IMR-90 (cell line): ENCODE measurements at regions not wholly inside any gene's neighbourhood (a gene's known extent, or its start where the extent isn't known, plus 50 kb on each side); places are given as distances from the start of the nearest gene placed in this dataset.

Experiments used
- ATAC-seq: fragments of 200-7000 bp; cut with Tn5 transposase; 2 replicates; pipeline ENCODE4 v1.9.1; 2020; ENCODE audit warnings: low read depth, mild to moderate bottlenecking, moderate library complexity
- BruUV-seq: library from RNA; stranded (reverse); fragments of 400-500 nt; replicated peaks from 2 replicates; lab custom pipeline; 2021; lab: Mats Ljungman, UMichigan
- CTCF ChIA-PET: fragments of 300-600 bp; formaldehyde crosslinking; extraction: SDS; loops from one replicate; lab custom pipeline; 2021; ENCODE audit warnings: antibody characterized with exemption; lab: Yijun Ruan, JAX
- POLR2A ChIA-PET: fragments of 300-600 bp; sonication (Branson Sonifier 250); formaldehyde crosslinking; loops from one replicate; lab custom pipeline; 2022; ENCODE audit warnings: antibody characterized with exemption; ENCODE audit not compliant: unreplicated experiment; lab: Charles Lee
- DNase-seq: peaks from one replicate; pipeline ENCODE4 v3.0.0; 2013
- H2AFZ ChIP-seq: replicated peaks from 2 replicates; pipeline ENCODE3; 2013; ENCODE audit warnings: low read length, mild to moderate bottlenecking; ENCODE audit not compliant: poor library complexity
- H2AK5ac ChIP-seq: 2 replicates; pipeline ENCODE4 v1.6.1; 2013; ENCODE audit warnings: low read depth, low read length, inconsistent platforms
- H2AK9ac ChIP-seq: replicated peaks from 2 replicates; pipeline ENCODE3; 2013; ENCODE audit warnings: mild to moderate bottlenecking, low read depth, low read length, moderate library complexity; ENCODE audit not compliant: poor library complexity
- H2BK120ac ChIP-seq: 2 replicates; pipeline ENCODE4 v1.6.1; 2013; ENCODE audit warnings: low read depth, low read length, inconsistent platforms
- H2BK15ac ChIP-seq: 3 replicates; pipeline ENCODE4 v1.6.1; 2013; ENCODE audit warnings: low read depth, low read length, inconsistent platforms
- H2BK20ac ChIP-seq: 2 replicates; pipeline ENCODE4 v1.6.1; 2013; ENCODE audit warnings: low read depth, mild to moderate bottlenecking, inconsistent platforms, low read length, moderate library complexity
- H2BK5ac ChIP-seq: 2 replicates; pipeline ENCODE4 v1.6.1; 2013; ENCODE audit warnings: mild to moderate bottlenecking, low read depth, low read length, inconsistent platforms; ENCODE audit not compliant: poor library complexity, severe bottlenecking
- H3K14ac ChIP-seq: replicated peaks from 2 replicates; pipeline ENCODE4 v1.6.1; 2013; ENCODE audit warnings: low read depth, low read length, inconsistent platforms
- H3K18ac ChIP-seq: 2 replicates; pipeline ENCODE4 v1.6.1; 2013; ENCODE audit warnings: low read depth, low read length, control low read depth
- H3K23ac ChIP-seq: 2 replicates; pipeline ENCODE4 v1.6.1; 2013; ENCODE audit warnings: low read depth, low read length, inconsistent platforms
- H3K27ac ChIP-seq: 2 replicates; pipeline ENCODE4 v1.5.1; 2013; ENCODE audit warnings: mild to moderate bottlenecking, control low read depth, low read length; ENCODE audit not compliant: insufficient read depth
- H3K27me3 ChIP-seq: 2 replicates; pipeline ENCODE4 v1.6.1; 2013; ENCODE audit warnings: low read length; ENCODE audit not compliant: control insufficient read depth, insufficient read depth
- H3K36me3 ChIP-seq: 2 replicates; pipeline ENCODE4 v1.6.1; 2013; ENCODE audit warnings: low read length, mixed read lengths; ENCODE audit not compliant: control insufficient read depth, insufficient read depth
- H3K4ac ChIP-seq: 2 replicates; pipeline ENCODE4 v1.6.1; 2013; ENCODE audit warnings: low read depth, low read length, inconsistent platforms
- H3K4me1 ChIP-seq: 2 replicates; pipeline ENCODE4 v1.6.1; 2013; ENCODE audit warnings: low read length, mixed read lengths; ENCODE audit not compliant: control insufficient read depth, insufficient read depth
- H3K4me2 ChIP-seq: 2 replicates; pipeline ENCODE4 v1.6.1; 2013; ENCODE audit warnings: low read depth, mild to moderate bottlenecking, control low read depth, low read length, moderate library complexity
- H3K4me3 ChIP-seq: 2 replicates; pipeline ENCODE4 v1.5.1; 2013; ENCODE audit warnings: low read depth, mild to moderate bottlenecking, control low read depth, low read length, moderate library complexity; ENCODE audit not compliant: insufficient read depth
- H3K56ac ChIP-seq: 2 replicates; pipeline ENCODE4 v1.6.1; 2013; ENCODE audit warnings: low read length, inconsistent platforms; ENCODE audit not compliant: insufficient read depth; ENCODE audit errors: extremely low read depth
- H3K79me1 ChIP-seq, 2 experiments: 2 replicates each; pipeline ENCODE4 v1.6.1; 2013; ENCODE audit warnings: low read length in 2 of 2, inconsistent platforms in 1 of 2, low read depth in 1 of 2
- H3K9ac ChIP-seq: 2 replicates; pipeline ENCODE4 v1.6.1; 2013; ENCODE audit warnings: low read depth, low read length, control low read depth
- H3K9me1 ChIP-seq: 2 replicates; pipeline ENCODE4 v1.6.1; 2013; ENCODE audit warnings: low read length, inconsistent platforms; ENCODE audit not compliant: insufficient read depth
- H3K9me3 ChIP-seq: 2 replicates; pipeline ENCODE4 v1.6.1; 2013; ENCODE audit warnings: low read length; ENCODE audit not compliant: control insufficient read depth, insufficient read depth
- H4K20me1 ChIP-seq: 2 replicates; pipeline ENCODE4 v1.6.1; 2013; ENCODE audit warnings: low read length, inconsistent platforms; ENCODE audit not compliant: insufficient read depth
- H4K5ac ChIP-seq: 2 replicates; pipeline ENCODE4 v1.6.1; 2013; ENCODE audit warnings: mild to moderate bottlenecking, low read depth, low read length, control low read depth
- H4K8ac ChIP-seq, 2 experiments: 2 replicates each; pipeline ENCODE4 v1.6.1; 2013; ENCODE audit warnings: low read depth in 2 of 2, low read length in 2 of 2, control low read depth in 1 of 2, inconsistent platforms in 1 of 2
- H4K91ac ChIP-seq: 2 replicates; pipeline ENCODE4 v1.6.1; 2013; ENCODE audit warnings: low read depth, low read length, inconsistent platforms; ENCODE audit not compliant: insufficient read depth
- BHLHE40 ChIP-seq: fragments of 150-350 bp; IDR thresholded peaks from 2 replicates; pipeline ENCODE4 v1.6.1; 2016; ENCODE audit warnings: mild to moderate bottlenecking, low read depth, low read length
- CEBPB ChIP-seq: IDR thresholded peaks from 2 replicates; pipeline ENCODE4 v1.6.1; 2012; ENCODE audit warnings: low read depth, low read length, improper control_type of control experiment
- CHD1 ChIP-seq: IDR thresholded peaks from 2 replicates; pipeline ENCODE4 v1.6.1; 2012; ENCODE audit warnings: low read depth, low read length, improper control_type of control experiment
- CTCF ChIP-seq: conservative IDR thresholded peaks from 2 replicates; pipeline ENCODE4 v1.5.1; 2012; ENCODE audit warnings: mild to moderate bottlenecking, low read depth, low read length, improper control_type of control experiment
- ELK1 ChIP-seq: fragments of 150-350 bp; IDR thresholded peaks from 2 replicates; pipeline ENCODE4 v1.6.1; 2016; ENCODE audit warnings: low read depth, mild to moderate bottlenecking, low read length, moderate library complexity, borderline replicate concordance
- FOS ChIP-seq: fragments of 150-350 bp; IDR thresholded peaks from 2 replicates; pipeline ENCODE4 v1.6.1; 2016; ENCODE audit warnings: low read depth, low read length
- MAFK ChIP-seq: IDR thresholded peaks from 2 replicates; pipeline ENCODE4 v1.6.1; 2012; ENCODE audit warnings: low read depth, low read length, improper control_type of control experiment
- MAZ ChIP-seq: IDR thresholded peaks from 2 replicates; pipeline ENCODE4 v1.6.1; 2012; ENCODE audit warnings: low read depth, mild to moderate bottlenecking, low read length, improper control_type of control experiment, moderate library complexity, borderline replicate concordance
- MXI1 ChIP-seq: IDR thresholded peaks from 2 replicates; pipeline ENCODE4 v1.6.1; 2012; ENCODE audit warnings: low read depth, mild to moderate bottlenecking, low read length, moderate library complexity, borderline replicate concordance
- NFE2L2 ChIP-seq: fragments of 150-350 bp; IDR thresholded peaks from 2 replicates; pipeline ENCODE4 v1.6.1; 2016; ENCODE audit warnings: low read depth, mild to moderate bottlenecking, low read length
- POLR2A ChIP-seq: IDR thresholded peaks from 2 replicates; pipeline ENCODE4 v1.6.1; 2012; ENCODE audit warnings: mild to moderate bottlenecking, low read depth, low read length
- RAD21 ChIP-seq: IDR thresholded peaks from 2 replicates; pipeline ENCODE4 v1.6.1; 2012; ENCODE audit warnings: low read length, improper control_type of control experiment
- RCOR1 ChIP-seq: IDR thresholded peaks from 2 replicates; pipeline ENCODE4 v1.6.1; 2012; ENCODE audit warnings: mild to moderate bottlenecking, low read length, improper control_type of control experiment; ENCODE audit not compliant: insufficient replicate concordance
- RFX5 ChIP-seq: IDR thresholded peaks from 2 replicates; pipeline ENCODE4 v1.8.0; 2012; ENCODE audit warnings: low read depth, mild to moderate bottlenecking, low read length, moderate library complexity
- SMC3 ChIP-seq: fragments of 150-350 bp; IDR thresholded peaks from 2 replicates; pipeline ENCODE4 v1.6.1; 2016; ENCODE audit warnings: low read depth, mild to moderate bottlenecking, antibody characterized with exemption, low read length, moderate library complexity
- USF2 ChIP-seq: fragments of 150-350 bp; IDR thresholded peaks from 2 replicates; pipeline ENCODE4 v1.6.1; 2017; ENCODE audit warnings: mild to moderate bottlenecking, antibody characterized with exemption, low read length, low read depth
- WGBS, 2 experiments: methylation state at CpG; one replicate each; pipeline versions ENCODE4 v1.1.5 to v1.1.7; 2013; ENCODE audit warnings: missing lambda C conversion rate in 2 of 2; ENCODE audit not compliant: insufficient read length in 1 of 2; ENCODE audit errors: extremely low coverage in 2 of 2; 5-methylcytosine and 5-hydroxymethylcytosine counted together
- dilution Hi-C: fragments of 300-500 bp; cut with HindIII; formaldehyde crosslinking; loops from one replicate; pipeline ENCODE4 v1.14.3; 2018; ENCODE audit warnings: low sequenced_read_pairs; ENCODE audit not compliant: unreplicated experiment
- in situ Hi-C: fragments of 300-500 bp; cut with MboI; formaldehyde crosslinking; loops from 3 replicates; pipeline ENCODE4 v1.14.3; 2019; ENCODE audit warnings: low sequenced_read_pairs, inconsistent platforms, mixed read lengths
- intact Hi-C: fragments of 100-400 bp; cut with micrococcal nuclease; formaldehyde crosslinking; loops from 2 replicates; pipeline ENCODE4 v1.10.0; 2022

- CTCF ChIA-PET: no interaction called here
- no peak for ATAC-seq
These were observed 1430.0 kb downstream of the ARAP2 start for GRCh38 chr4:34814266-34814665.

More at GRCh38 chr4:34814266-34814665, 1430.0 kb downstream of the ARAP2 start:
- DNase-seq: no peak
- H4K20me1 ChIP-seq: no peaks in the 10 kb centered on the region
- H3K4ac ChIP-seq: no peak overlapping the region
- BruUV-seq: no TSS peak
- no peak overlapping the region for H2AK9ac ChIP-seq
- H3K4me2 ChIP-seq: no peak overlapping the region
- H4K91ac ChIP-seq: no peak overlapping the region
- no peak overlapping the region for H2BK15ac ChIP-seq
- H3K27ac ChIP-seq: no peak overlapping the region
- no peak overlapping the region for H3K9ac ChIP-seq
- intact Hi-C loops: loop anchor here (1.0 kb wide), 1 partner anchor 29 kb away; no protein-coding TSS in a partner anchor
- TF ChIP-seq BHLHE40 (no peak), CHD1 (no peak), MAZ (no peak), MAFK (no peak), FOS (no peak), SMC3 (no peak), ELK1 (no peak), MXI1 (no peak), USF2 (no peak), RFX5 (no peak), CEBPB (no peak), POLR2A (no peak), CTCF (no peak), NFE2L2 (no peak), RAD21 (no peak), RCOR1 (no peak)
- no CpG with 5 or more reads among the region's 3 CpGs for WGBS, 2 experiments
- no peak overlapping the region for H3K4me3 ChIP-seq
- dilution Hi-C loops: no loop called here
- no peak overlapping the region for H3K23ac ChIP-seq
- no peak overlapping the region for H3K14ac ChIP-seq
- H2AK5ac ChIP-seq: no peak overlapping the region
- no peak overlapping the region for H3K56ac ChIP-seq
- no peaks in the 10 kb centered on the region for H3K27me3 ChIP-seq
- H4K5ac ChIP-seq: no peak overlapping the region
- H2BK5ac ChIP-seq: no peak overlapping the region
- no peaks in the 10 kb centered on the region for H3K36me3 ChIP-seq
- no peak overlapping the region for H3K18ac ChIP-seq
- H2BK20ac ChIP-seq: no peak overlapping the region
- H4K8ac ChIP-seq: no peak overlapping the region
- H3K9me1 ChIP-seq: no peaks in the 10 kb centered on the region
- H2AFZ ChIP-seq: no peak overlapping the region
- H3K79me1 ChIP-seq: no peaks in the 10 kb centered on the region
- in situ Hi-C loops: no loop called here
- no peak overlapping the region for H2BK120ac ChIP-seq
- POLR2A ChIA-PET: no interaction called here
- H3K4me1 ChIP-seq: no peaks in the 10 kb centered on the region
- H3K9me3 ChIP-seq: peaks cover 5% of the 10 kb centered on the region; the same call in 1 of the 2 replicates
